ENCODE measurements at regions not wholly inside any gene's neighbourhood (a gene's known extent, or its start where the extent isn't known, plus 50 kb on each side); places are given as distances from the start of the nearest gene placed in this dataset.

- H3T11ph ChIP-seq (ENCODE audit: low read length): no peak overlapping the region
- H2BK5ac ChIP-seq (ENCODE audit: insufficient read length, low read length): no peak overlapping the region
- H3K9me3 ChIP-seq (ENCODE audit: control insufficient read depth, low read depth, low read length): no peaks in the 10 kb centered on the region
- no peak overlapping the region for H3K27ac ChIP-seq (ENCODE audit: insufficient read length, low read depth, low read length)
- H2BK15ac ChIP-seq (ENCODE audit: low read depth, low read length): no peak overlapping the region
- H2AFZ ChIP-seq (ENCODE audit: low read length): no peak overlapping the region
- no peak overlapping the region for H3K56ac ChIP-seq (ENCODE audit: insufficient read length, low read depth, low read length)
- no peaks in the 10 kb centered on the region for H3K79me2 ChIP-seq (ENCODE audit: insufficient read depth, low read length)
- no CpG with 5 or more reads among the region's 10 CpGs for WGBS (ENCODE audit: extremely low coverage, insufficient read length, low lambda C conversion rate)
- no peak overlapping the region for H3K23ac ChIP-seq (ENCODE audit: insufficient read length, low read depth, low read length)
- Mint-ChIP-seq H3K9me3 (no peaks in the 10 kb centered on the region), H3K27ac (peak overlapping the region in 2 of 3 experiments; percentile 37 to 76; a peak in 3 of 7 replicates), H3K4me3 (no peak overlapping the region), H3K4me1 (peaks cover 6 to 13% of the 10 kb centered on the region in 2 experiments), H3K36me3 (ENCODE audit: insufficient read depth in 1 of 3, low read depth in 3 of 3) (no peaks in the 10 kb centered on the region), H3K27me3 (ENCODE audit: low read depth) (peaks cover 9% of the 10 kb centered on the region)
- no peak overlapping the region for H4K8ac ChIP-seq (replicated peaks; ENCODE audit: insufficient read length, low read depth, low read length)
- H2AK5ac ChIP-seq (ENCODE audit: insufficient read length, low read length): no peak overlapping the region
- no peak overlapping the region for H3K9ac ChIP-seq (ENCODE audit: extremely low read depth, insufficient read length, low read length)
- no peak overlapping the region for H2BK20ac ChIP-seq (ENCODE audit: low read depth, low read length, poor library complexity, severe bottlenecking)
- no peak overlapping the region for H3K14ac ChIP-seq (ENCODE audit: insufficient read depth, low read length)
- H3K23me2 ChIP-seq (ENCODE audit: insufficient read length, low read depth, low read length, poor library complexity, severe bottlenecking): no peaks in the 10 kb centered on the region
- H3K4me2 ChIP-seq (ENCODE audit: insufficient read depth, insufficient read length, low read length): no peak overlapping the region
- H4K91ac ChIP-seq (ENCODE audit: insufficient read length, low read depth, low read length): no peak overlapping the region
- H3K27me3 ChIP-seq (ENCODE audit: insufficient read depth, low read length): no peaks in the 10 kb centered on the region
- H2BK12ac ChIP-seq (ENCODE audit: insufficient read length, low read depth, low read length): no peak overlapping the region
- H3K79me1 ChIP-seq (ENCODE audit: insufficient read depth, low read depth, low read length, poor library complexity, severe bottlenecking): no peaks in the 10 kb centered on the region
- no peak overlapping the region for H3K18ac ChIP-seq (ENCODE audit: insufficient read length, low read depth, low read length)
- no peaks in the 10 kb centered on the region for H3K4me1 ChIP-seq (ENCODE audit: insufficient read depth, low read length)
- TF ChIP-seq CTCF (conservative IDR thresholded peaks at IDR 0.05): no peak
- H4K20me1 ChIP-seq (ENCODE audit: control insufficient read depth, insufficient read depth, insufficient read length): no peaks in the 10 kb centered on the region
- DNase-seq: no peak
- no peak overlapping the region for H4K5ac ChIP-seq (ENCODE audit: insufficient read length, low read depth, low read length)
- H3K4ac ChIP-seq (ENCODE audit: low read depth, low read length): no peak overlapping the region
- no peak overlapping the region for H2BK120ac ChIP-seq (ENCODE audit: low read depth, low read length, poor library complexity, severe bottlenecking)
Observed at GRCh38 chr3:194019398-194020165, 116.4 kb upstream of the HES1 start.

Measured in H9 (cell line).